Lung (tissue), 11 donors: ENCODE measurements at regions not wholly inside any gene's neighbourhood (a gene's known extent, or its start where the extent isn't known, plus 50 kb on each side); places are given as distances from the start of the nearest gene placed in this dataset.

Experiments used
- ATAC-seq: fragments of 200-7000 bp; cut with Tn5 transposase; one replicate; pipeline ENCODE4 v1.9.1; 2020; ENCODE audit warnings: moderate number of reproducible peaks; ENCODE audit not compliant: insufficient read depth, low FRiP score
- DNase-seq, 3 donors: peaks; one replicate each; pipeline ENCODE4 v3.0.0-alpha.2; 2013 to 2017
- H3K27ac ChIP-seq, 2 donors: one replicate each; pipeline ENCODE4 v1.5.1; 2013; ENCODE audit warnings: mild to moderate bottlenecking in 2 of 2, moderate library complexity in 2 of 2, control low read depth in 1 of 2, inconsistent platforms in 1 of 2, low read depth in 1 of 2, low read length in 1 of 2
- H3K27me3 ChIP-seq, 3 donors: one replicate each; pipeline ENCODE4 v1.5.1; 2013; ENCODE audit warnings: low read length in 2 of 3; ENCODE audit not compliant: control insufficient read depth in 3 of 3, insufficient read depth in 3 of 3
- H3K36me3 ChIP-seq, 4 donors: one replicate each; pipeline ENCODE4 v1.5.1; 2013; ENCODE audit warnings: low read length in 4 of 4, mild to moderate bottlenecking in 1 of 4, moderate library complexity in 1 of 4; ENCODE audit not compliant: control insufficient read depth in 4 of 4, insufficient read depth in 4 of 4
- H3K4me1 ChIP-seq, 5 donors: one replicate each; pipeline ENCODE4 v1.5.1; 2013; ENCODE audit warnings: low read length in 5 of 5, mild to moderate bottlenecking in 2 of 5, moderate library complexity in 1 of 5; ENCODE audit not compliant: control insufficient read depth in 5 of 5, insufficient read depth in 5 of 5
- H3K4me3 ChIP-seq: one replicate; pipeline ENCODE4 v1.5.1; 2013; ENCODE audit warnings: mild to moderate bottlenecking, control low read depth, moderate library complexity
- H3K9ac ChIP-seq, 2 donors: one replicate each; pipeline ENCODE4 v1.5.1; 2013; ENCODE audit warnings: low read length in 2 of 2, control low read depth in 1 of 2; ENCODE audit not compliant: insufficient read depth in 1 of 2
- H3K9me3 ChIP-seq, 4 donors: one replicate each; pipeline ENCODE4 v1.5.1; 2013; ENCODE audit warnings: low read length in 3 of 4, mild to moderate bottlenecking in 1 of 4, moderate library complexity in 1 of 4; ENCODE audit not compliant: control insufficient read depth in 4 of 4, insufficient read depth in 3 of 4
- WGBS, 2 donors: extraction: QIAGEN DNeasy Blood & Tissue Kit; methylation state at CpG; one replicate each; pipeline ENCODE4 v1.1.7; 2013; 5-methylcytosine and 5-hydroxymethylcytosine counted together
- TF ChIP-seq, protein P1 (sequence below): IDR thresholded peaks from 2 replicates; pipeline ENCODE4 v1.5.1; 2012; ENCODE audit warnings: mild to moderate bottlenecking; ENCODE audit errors: control extremely low read depth, extremely low read depth
- donor health status: control.
- donor health status: control.
- donor health status: Bipolar disorder and iron deficiency.
- donor health status: healthy.
- donor health status: DM: yes; HTN: yes; CAD: no.

DNA sequence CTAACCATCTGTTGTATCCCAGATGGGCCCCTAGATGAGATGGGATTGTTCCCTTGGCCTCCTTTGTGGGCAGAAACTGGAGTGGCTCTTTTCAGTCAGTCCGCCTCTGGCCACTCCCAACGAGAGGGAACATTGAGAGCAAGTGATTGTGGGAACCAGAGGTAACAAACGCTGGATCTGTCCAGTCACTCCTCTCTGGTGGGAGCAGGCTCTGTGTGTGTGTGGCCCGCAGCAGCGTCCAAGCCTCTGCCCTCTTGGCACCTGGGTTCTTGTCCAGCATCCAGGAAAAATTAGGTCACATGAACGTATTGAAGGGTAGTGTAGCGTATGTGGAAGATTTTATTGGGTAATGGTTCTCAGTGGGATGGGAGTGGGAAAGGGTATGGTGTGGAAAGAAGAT, 101.9 kb upstream of the COX10 start:
- no peak for ATAC-seq
- Histone ChIP-seq H3K9me3 (no peaks in the 10 kb centered on the region), H3K27me3 (no peaks in the 10 kb centered on the region), H3K9ac (no peak overlapping the region), H3K4me1 (no peaks in the 10 kb centered on the region), H3K27ac (no peak overlapping the region), H3K4me3 (no peak overlapping the region), H3K36me3 (no peaks in the 10 kb centered on the region)
- DNase-seq: no peak
- TF ChIP-seq, protein P1, sequence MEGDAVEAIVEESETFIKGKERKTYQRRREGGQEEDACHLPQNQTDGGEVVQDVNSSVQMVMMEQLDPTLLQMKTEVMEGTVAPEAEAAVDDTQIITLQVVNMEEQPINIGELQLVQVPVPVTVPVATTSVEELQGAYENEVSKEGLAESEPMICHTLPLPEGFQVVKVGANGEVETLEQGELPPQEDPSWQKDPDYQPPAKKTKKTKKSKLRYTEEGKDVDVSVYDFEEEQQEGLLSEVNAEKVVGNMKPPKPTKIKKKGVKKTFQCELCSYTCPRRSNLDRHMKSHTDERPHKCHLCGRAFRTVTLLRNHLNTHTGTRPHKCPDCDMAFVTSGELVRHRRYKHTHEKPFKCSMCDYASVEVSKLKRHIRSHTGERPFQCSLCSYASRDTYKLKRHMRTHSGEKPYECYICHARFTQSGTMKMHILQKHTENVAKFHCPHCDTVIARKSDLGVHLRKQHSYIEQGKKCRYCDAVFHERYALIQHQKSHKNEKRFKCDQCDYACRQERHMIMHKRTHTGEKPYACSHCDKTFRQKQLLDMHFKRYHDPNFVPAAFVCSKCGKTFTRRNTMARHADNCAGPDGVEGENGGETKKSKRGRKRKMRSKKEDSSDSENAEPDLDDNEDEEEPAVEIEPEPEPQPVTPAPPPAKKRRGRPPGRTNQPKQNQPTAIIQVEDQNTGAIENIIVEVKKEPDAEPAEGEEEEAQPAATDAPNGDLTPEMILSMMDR: no peak
- 88 to 93% methylated on average over 7 of the region's 7 CpGs for WGBS, 2 donors

DNA sequence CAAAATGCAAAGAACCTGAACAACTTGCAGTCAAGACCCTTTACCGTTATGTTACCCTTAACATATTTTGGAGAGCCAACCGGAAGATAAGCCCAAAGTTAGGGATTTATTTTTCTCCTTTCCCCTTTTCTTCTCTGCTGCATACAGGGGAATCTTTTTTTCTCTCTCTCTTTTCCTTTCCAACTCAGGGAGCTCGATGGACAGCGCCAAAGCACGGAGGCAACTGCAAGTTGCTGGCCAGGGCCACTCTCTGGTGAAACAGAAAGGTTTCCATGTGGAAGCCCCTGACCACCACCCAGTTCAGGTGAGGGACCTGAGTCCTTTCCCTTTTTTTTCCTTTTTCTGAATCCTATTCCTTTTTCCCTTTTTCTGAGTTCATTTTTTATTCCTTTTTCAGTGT, 98.8 kb upstream of the COX10 start:
- Histone ChIP-seq H3K9me3 (no peaks in the 10 kb centered on the region), H3K9ac (no peak overlapping the region), H3K4me3 (no peak overlapping the region), H3K4me1 (no peaks in the 10 kb centered on the region), H3K27ac (no peak overlapping the region), H3K36me3 (no peaks in the 10 kb centered on the region), H3K27me3 (no peaks in the 10 kb centered on the region)
- WGBS, 2 donors: 84 to 85% methylated on average over 5 of the region's 5 CpGs
- TF ChIP-seq, protein P1: no peak
- ATAC-seq (no peak), DNase-seq (no peak)

DNA sequence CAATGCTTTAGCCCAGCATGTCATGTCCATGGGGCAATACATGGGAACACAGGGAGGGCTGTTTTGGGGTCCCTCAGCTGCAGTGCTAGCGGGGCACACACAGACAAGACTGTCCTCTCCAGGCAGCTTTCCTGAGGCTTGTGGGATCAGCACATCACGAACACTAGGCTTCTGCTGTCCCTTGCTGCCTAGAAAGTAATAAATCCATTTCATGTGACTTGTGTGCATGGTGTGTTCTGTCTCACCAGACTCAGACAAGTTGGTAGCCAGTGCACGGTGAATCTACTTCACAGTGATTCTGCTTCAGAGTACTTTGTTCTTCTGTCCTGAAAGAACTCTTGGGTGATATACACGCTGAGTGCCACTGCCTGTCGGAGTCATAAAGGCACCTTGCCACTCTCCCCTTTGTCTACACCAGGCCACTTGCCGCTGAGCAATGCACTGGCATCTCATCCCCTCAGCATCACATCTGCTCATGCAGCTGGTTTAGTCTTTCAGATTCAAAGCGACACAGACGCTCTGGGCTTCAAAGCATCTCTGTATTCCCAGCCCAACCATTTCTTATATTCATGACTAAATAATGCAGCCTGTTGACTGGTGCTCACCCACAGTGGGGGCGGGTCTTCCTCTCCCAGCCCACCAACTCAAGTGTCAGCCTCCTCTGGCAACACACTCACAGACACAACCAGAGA, 95.2 kb upstream of the COX10 start:
- DNase-seq: no peak
- TF ChIP-seq, protein P1: no peak
- ATAC-seq: no peak
- H3K4me3 ChIP-seq: no peak overlapping the region
- H3K9me3 ChIP-seq: no peaks in the 10 kb centered on the region
- no peaks in the 10 kb centered on the region for H3K4me1 ChIP-seq
- H3K36me3 ChIP-seq: no peaks in the 10 kb centered on the region
- no peak overlapping the region for H3K27ac ChIP-seq
- 82% methylated on average over 9 of the region's 9 CpGs for WGBS, 2 donors
- H3K9ac ChIP-seq: no peak overlapping the region
- no peaks in the 10 kb centered on the region for H3K27me3 ChIP-seq

DNA sequence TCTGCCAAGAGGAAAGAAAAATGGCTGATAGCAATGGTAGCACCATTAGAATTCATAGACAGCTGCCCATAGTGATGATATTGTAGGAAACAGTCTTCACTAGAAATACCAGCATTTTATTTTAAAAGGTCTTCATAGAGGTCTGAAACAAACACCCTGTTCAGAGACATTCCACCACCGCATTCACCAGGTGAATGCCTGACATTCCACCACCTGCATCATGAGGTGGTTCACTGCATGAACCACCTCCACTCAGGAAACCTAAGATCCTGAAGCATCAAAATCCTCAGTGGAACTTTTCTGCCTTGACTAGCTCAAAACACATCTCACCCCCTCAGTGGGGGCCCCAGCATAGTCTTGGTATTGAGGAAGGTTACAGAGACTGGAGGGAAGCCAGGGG, 91.5 kb upstream of the COX10 start:
- no peaks in the 10 kb centered on the region for H3K4me1 ChIP-seq
- no peak for ATAC-seq
- peaks cover 0 to 4% (median 2%) of the 10 kb centered on the region in 4 donors for H3K36me3 ChIP-seq
- no peaks in the 10 kb centered on the region for H3K27me3 ChIP-seq
- DNase-seq: no peak
- H3K9ac ChIP-seq: no peak overlapping the region
- 89 to 93% methylated on average over 1 of the region's 1 CpG for WGBS, 2 donors
- TF ChIP-seq, protein P1: no peak
- H3K9me3 ChIP-seq: no peaks in the 10 kb centered on the region
- no peak overlapping the region for H3K4me3 ChIP-seq
- no peak overlapping the region for H3K27ac ChIP-seq
